ENCODE measurements at regions not wholly inside any gene's neighbourhood (a gene's known extent, or its start where the extent isn't known, plus 50 kb on each side); places are given as distances from the start of the nearest gene placed in this dataset.

DNA sequence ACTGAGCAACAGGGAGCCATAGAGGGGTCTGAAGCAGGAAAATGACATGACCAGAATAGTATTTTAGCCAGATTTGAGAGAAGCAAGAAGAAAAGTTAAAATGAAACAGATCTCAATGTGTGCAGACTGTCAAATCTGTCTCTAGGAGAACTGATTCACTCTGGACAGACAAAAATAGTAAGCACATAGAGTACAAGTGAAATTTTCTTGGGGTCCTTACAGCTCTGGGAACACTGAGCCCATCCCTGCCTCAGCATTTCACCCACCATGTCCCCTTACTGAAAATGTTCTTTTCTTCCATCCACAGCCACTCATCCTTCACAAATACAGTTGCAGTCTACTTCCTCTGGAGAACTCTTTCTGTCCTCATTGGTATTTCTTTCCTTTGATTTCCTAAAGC is 359.2 kb downstream of the MTX2 start:
- Mint-ChIP-seq H3K36me3 (no peaks in the 10 kb centered on the region), H3K27ac (no peak overlapping the region), H3K9me3 (no peaks in the 10 kb centered on the region), H3K4me1 (no peaks in the 10 kb centered on the region), H3K4me3 (no peak overlapping the region)
- DNase-seq (ENCODE audit: low spot score in 2 of 2) (no peak), ATAC-seq (no peak)

DNA sequence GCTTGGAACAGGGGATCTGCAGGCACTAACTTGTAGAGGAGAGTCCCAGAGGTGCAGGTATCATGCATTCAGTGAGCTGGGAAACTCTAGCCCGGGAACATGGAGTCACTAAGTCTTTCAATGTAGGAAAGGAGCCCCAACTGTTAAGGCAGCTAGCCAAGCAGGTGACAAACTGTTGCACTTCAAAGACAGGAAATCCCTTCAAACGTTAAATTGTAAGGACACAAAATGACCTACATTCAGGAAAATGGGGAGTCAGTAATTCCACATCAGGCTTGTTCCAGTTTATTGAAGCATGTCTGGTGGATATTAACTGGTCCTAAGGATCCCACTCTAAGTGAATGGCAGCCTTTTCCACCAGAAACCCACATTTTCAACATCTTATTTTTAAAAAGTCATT is 364.5 kb downstream of the MTX2 start:
- H3K4me1 Mint-ChIP-seq: no peaks in the 10 kb centered on the region
- no peak for DNase-seq (ENCODE audit: low spot score in 2 of 2)
- no peaks in the 10 kb centered on the region for H3K9me3 Mint-ChIP-seq
- H3K4me3 Mint-ChIP-seq: no peak overlapping the region
- no peak overlapping the region for H3K27ac Mint-ChIP-seq
- no peak for ATAC-seq
- no peaks in the 10 kb centered on the region for H3K36me3 Mint-ChIP-seq

DNA sequence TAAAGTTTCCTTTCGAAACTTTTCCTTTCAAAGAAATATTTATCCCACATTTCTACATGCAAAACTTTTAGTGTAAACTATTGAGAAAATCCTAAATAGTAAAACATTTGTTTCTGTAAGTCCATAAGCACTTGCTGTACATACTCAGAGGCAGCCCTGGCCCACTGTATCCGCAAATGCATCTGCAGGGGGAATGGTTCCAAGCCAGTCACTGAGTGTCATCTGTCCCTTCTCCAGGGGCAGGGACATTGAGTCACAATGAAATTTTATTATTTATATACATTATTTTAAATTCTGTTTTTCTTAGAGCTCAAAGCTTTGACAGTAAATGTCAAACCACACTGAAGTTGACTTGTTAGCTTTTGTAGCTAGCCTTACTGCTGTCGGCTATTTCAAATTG is 367.2 kb downstream of the MTX2 start:
- DNase-seq (ENCODE audit: low spot score in 2 of 2) (no peak), ATAC-seq (no peak)
- Mint-ChIP-seq H3K4me3 (no peak overlapping the region), H3K9me3 (no peaks in the 10 kb centered on the region), H3K4me1 (no peaks in the 10 kb centered on the region), H3K36me3 (no peaks in the 10 kb centered on the region), H3K27ac (no peak overlapping the region)

DNA sequence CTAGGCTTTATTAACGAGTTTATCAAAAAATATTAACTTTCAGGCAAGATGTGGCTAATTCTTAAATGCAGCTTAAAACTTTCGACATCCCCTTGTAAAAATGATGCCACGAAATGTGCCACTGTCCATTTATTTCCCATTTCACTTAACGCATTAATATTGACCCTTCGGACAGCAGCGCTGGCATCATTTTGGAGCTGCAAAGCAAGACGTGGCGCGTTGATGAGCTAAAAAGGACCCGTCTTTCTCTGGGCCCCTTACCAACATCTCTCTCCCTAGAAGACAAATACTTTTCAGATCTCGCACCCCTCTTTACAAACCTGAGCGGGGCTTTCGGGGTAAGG is 367.9 kb downstream of the MTX2 start:
- DNase-seq (ENCODE audit: low spot score in 2 of 2) (no peak), ATAC-seq (no peak)
- no peaks in the 10 kb centered on the region for H3K4me1 Mint-ChIP-seq
- H3K4me3 Mint-ChIP-seq: peak overlapping the region; percentile 31
- H3K27ac Mint-ChIP-seq: no peak overlapping the region
- H3K9me3 Mint-ChIP-seq: no peaks in the 10 kb centered on the region
- H3K36me3 Mint-ChIP-seq: no peaks in the 10 kb centered on the region

DNA sequence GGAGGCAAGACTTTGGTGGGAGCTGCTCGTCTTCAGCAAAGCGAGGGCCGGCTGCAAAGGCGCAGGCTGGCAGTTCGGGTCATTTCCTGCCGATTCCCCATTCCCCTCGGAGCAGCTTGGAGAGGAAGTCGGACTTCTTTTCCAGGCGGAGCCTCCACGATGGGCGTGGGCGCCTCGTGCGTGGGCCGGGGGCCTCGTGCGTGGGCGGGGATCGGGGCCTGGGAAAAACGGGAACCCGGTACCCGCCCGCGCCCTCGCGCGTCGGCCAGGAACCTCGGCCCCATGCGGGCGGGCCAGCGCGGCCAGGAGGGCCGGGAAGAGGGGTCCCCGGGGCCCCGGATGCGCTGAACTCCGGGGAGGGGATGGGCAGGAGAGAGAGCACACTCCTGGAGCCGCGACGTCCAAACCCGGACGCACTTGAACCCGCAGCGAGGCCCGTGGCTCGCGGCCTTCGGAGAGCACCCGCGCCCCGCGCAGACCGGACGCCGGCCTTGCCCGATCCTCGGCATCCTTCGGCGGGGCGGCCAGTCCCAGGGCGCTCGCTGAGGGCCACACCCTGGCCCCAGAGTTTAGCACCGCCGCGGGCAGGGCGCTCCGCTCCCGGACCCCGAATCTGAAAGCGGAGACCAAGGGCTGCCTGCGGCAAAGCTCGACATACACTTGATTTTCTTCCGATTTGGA is 368.4 kb downstream of the MTX2 start:
- peak; percentile 5 to 53 for DNase-seq (ENCODE audit: low spot score in 2 of 2)
- H3K4me3 Mint-ChIP-seq: peak overlapping the region; percentile 31
- H3K27ac Mint-ChIP-seq: no peak overlapping the region
- H3K4me1 Mint-ChIP-seq: no peaks in the 10 kb centered on the region
- ATAC-seq: peak; percentile 55
- no peaks in the 10 kb centered on the region for H3K9me3 Mint-ChIP-seq
- no peaks in the 10 kb centered on the region for H3K36me3 Mint-ChIP-seq

DNA sequence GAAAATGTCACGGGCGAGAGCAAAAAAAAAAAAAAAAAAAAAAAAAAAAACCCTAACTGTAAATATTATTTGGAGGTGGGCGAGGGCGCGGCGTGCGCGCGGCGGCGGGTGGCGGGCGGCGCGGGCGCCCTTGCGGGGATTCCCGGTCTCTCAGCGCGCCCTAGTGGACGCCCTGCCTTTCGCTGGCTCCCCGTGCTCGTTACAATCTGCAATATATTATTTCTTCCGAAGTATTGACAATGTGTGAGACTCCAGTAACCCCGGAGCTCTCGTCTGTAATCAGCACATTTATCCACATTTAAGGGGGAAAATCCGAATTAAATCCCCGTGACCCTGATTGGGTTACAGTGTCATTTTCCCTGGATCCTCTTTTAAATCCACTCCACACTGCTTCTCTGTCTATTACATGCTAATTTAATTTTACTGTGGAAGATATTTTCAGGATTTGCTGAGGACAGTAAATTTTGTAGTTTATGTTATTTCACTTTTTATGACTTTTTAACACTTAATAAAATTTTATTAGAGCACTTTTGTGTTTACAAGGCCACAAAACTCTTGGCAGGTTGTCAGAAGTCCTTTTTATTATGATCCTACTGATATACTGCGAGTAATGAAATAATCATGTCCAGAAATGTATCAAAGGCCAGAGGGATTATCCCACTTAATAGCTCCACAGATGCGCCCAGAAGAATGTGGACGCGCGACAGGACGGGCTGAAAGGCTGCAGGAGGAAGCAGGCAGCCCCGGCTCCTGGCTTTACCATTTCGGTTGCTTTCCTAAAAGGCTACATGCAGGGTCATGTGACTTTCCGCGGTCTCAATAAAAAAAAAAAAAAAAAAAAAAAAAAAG is 369.1 kb downstream of the MTX2 start:
- H3K4me1 Mint-ChIP-seq: no peaks in the 10 kb centered on the region
- H3K27ac Mint-ChIP-seq: no peak overlapping the region
- DNase-seq (ENCODE audit: low spot score in 2 of 2) (peak; percentile 37 to 75), ATAC-seq (peak; percentile 88)
- H3K4me3 Mint-ChIP-seq: peak overlapping the region; percentile 31
- no peaks in the 10 kb centered on the region for H3K36me3 Mint-ChIP-seq
- H3K9me3 Mint-ChIP-seq: no peaks in the 10 kb centered on the region

DNA sequence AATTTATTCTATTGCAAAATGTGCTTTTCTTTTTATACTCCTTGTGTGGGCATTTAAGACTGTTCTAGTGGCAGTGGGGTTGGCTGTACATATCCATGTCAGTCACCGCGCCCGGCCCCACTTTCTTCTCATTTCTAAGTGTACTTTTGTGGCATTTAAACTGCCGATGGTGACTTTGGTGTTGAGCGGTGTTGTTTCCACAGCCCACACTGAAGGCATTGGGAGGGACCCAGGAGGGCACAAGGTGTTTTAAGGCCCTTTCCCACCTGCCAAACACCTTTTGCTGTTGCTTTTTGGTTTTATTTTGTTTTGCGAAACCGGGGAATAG is 369.7 kb downstream of the MTX2 start:
- Mint-ChIP-seq H3K4me1 (no peaks in the 10 kb centered on the region), H3K27ac (no peak overlapping the region), H3K4me3 (no peak overlapping the region), H3K36me3 (no peaks in the 10 kb centered on the region), H3K9me3 (no peaks in the 10 kb centered on the region)
- DNase-seq (ENCODE audit: low spot score in 2 of 2) (no peak), ATAC-seq (no peak)

DNA sequence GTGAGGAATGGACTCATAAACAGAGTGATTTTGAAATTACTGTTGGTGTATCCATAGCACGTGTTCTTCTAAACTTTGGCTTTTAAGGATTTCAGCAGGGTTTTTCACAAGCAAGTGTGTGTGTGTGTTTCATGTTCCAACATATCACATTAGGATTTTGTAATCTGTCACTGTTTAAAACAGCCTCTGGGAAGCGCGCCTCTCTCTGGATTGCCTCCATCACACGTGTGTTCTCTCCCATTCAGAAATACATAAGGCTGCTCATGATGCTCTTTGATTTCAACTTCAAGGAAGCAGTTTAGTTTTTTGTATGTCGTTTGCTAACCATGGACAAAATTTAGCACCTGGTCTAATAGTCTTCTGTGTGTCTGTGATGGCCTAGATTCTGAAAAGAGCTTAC is 370.4 kb downstream of the MTX2 start:
- ATAC-seq (no peak), DNase-seq (ENCODE audit: low spot score in 2 of 2) (no peak)
- Mint-ChIP-seq H3K27ac (no peak overlapping the region), H3K9me3 (no peaks in the 10 kb centered on the region), H3K36me3 (no peaks in the 10 kb centered on the region), H3K4me1 (no peaks in the 10 kb centered on the region), H3K4me3 (no peak overlapping the region)

DNA sequence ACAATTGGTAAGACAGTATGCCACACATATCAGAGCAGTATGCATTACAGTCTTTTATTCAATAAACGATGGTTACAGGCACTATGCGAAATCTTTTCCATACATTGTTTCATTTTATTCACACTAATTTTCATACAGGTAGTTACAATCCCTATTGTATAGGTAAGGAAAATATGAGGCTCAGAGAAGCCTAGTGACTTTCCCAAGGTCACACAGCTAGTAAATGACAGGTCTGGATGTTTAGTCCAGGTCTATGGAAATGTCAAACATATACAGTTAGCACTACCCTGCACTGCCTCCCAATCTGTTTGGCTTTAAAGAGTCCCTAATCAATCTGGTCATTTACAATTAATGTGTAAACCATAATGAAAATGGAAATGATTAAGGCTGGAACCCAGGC is 372.2 kb downstream of the MTX2 start:
- no peaks in the 10 kb centered on the region for H3K9me3 Mint-ChIP-seq
- no peak overlapping the region for H3K27ac Mint-ChIP-seq
- ATAC-seq (no peak), DNase-seq (ENCODE audit: low spot score in 2 of 2) (no peak)
- no peaks in the 10 kb centered on the region for H3K4me1 Mint-ChIP-seq
- no peaks in the 10 kb centered on the region for H3K36me3 Mint-ChIP-seq
- no peak overlapping the region for H3K4me3 Mint-ChIP-seq

DNA sequence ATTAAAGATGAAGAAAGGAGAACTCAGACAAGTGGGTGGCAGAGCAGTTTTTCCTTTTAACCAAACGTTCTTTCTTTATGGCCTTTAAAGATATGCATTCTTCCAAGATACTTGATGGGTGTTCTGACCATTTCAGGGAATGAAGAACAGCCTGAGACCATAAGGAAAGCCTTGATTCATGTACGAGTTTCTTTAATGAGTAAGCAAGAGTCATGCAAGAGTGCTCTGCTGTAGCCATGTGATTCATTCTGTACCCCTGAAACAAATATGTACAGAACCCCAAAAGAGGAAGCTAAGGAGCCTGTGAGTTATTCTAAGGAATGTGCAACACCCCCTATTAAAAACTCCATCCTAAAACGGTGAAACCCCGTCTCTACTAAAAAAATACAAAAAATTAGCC is 372.8 kb downstream of the MTX2 start:
- no peak overlapping the region for H3K4me3 Mint-ChIP-seq
- no peaks in the 10 kb centered on the region for H3K9me3 Mint-ChIP-seq
- ATAC-seq (no peak), DNase-seq (ENCODE audit: low spot score in 2 of 2) (no peak)
- H3K4me1 Mint-ChIP-seq: no peaks in the 10 kb centered on the region
- H3K36me3 Mint-ChIP-seq: no peaks in the 10 kb centered on the region
- no peak overlapping the region for H3K27ac Mint-ChIP-seq

DNA sequence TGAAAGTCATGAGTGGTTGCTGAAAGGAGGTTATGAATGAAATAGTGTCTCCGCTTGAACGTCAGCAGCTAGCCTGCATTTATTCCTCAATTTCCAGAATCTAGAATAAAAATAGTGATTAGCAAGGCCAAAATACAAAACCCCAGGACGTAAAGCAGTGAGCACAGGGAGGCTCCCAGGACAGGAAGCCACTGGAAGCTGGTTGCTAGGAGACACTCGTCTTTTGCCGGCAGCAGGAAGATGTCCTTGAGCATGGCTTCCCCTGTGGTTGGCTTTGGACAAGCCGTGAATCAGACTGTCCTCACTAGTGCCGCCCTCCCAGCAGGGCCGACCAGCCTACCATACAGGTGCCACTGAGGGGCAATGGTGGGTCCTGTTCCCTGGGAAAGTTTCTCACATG is 374.4 kb downstream of the MTX2 start:
- H3K4me3 Mint-ChIP-seq: no peak overlapping the region
- no peaks in the 10 kb centered on the region for H3K36me3 Mint-ChIP-seq
- H3K4me1 Mint-ChIP-seq: no peaks in the 10 kb centered on the region
- H3K27ac Mint-ChIP-seq: no peak overlapping the region
- no peak for DNase-seq (ENCODE audit: low spot score in 2 of 2)
- peak; percentile 31 for ATAC-seq
- H3K9me3 Mint-ChIP-seq: no peaks in the 10 kb centered on the region

DNA sequence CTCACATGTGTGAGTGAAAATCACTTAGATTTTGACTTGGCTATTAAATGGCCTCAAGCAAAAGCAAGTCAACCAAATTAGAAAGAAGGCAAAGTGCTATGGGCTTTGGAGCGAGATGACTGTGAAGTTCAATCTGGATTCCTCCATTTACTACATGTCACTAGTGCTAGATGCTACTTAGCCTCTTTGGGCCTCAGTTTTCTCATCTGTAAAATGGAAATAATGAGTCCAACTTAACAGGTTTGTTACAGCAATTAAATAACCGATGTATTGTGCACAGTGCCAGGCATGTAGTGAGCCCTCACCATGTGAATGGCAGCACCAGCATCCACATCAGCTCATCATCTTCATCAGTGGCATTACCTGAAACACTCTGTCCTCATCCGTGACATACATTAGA is 376.3 kb downstream of the MTX2 start:
- Mint-ChIP-seq H3K9me3 (no peaks in the 10 kb centered on the region), H3K4me1 (no peaks in the 10 kb centered on the region), H3K27ac (no peak overlapping the region), H3K4me3 (no peak overlapping the region), H3K36me3 (no peaks in the 10 kb centered on the region)
- no peak for DNase-seq (ENCODE audit: low spot score in 2 of 2)
- no peak for ATAC-seq

DNA sequence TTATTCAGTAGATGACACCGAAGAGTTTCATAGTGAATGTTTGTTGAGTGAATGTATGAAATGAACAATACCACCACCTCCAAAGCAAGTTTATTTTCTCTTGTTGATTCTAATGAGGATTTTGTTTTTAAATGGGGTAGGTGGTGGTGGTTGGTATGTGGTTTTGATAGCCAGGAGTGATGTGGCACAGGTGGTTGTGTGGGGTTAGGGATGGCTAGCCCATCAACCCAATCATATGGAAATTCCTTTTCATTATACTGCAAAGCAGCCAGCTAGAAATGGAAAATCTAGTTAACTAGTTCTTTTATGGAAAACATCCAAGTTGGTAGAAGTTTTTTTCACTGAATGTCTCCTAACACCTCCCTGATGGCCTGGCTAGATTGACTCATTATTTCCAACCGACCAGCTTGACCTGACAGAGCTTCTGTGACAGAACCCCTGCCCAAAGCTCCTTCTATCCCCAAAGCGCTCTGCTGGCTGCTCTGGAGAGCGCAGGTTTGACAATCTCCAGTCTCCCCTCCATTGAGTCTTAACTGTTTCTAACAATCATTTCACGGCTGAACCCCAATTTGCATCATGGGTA is 376.9 kb downstream of the MTX2 start:
- H3K27ac Mint-ChIP-seq: no peak overlapping the region
- DNase-seq (ENCODE audit: low spot score in 2 of 2) (no peak), ATAC-seq (no peak)
- H3K4me1 Mint-ChIP-seq: no peaks in the 10 kb centered on the region
- no peak overlapping the region for H3K4me3 Mint-ChIP-seq
- H3K9me3 Mint-ChIP-seq: no peaks in the 10 kb centered on the region
- no peaks in the 10 kb centered on the region for H3K36me3 Mint-ChIP-seq

DNA sequence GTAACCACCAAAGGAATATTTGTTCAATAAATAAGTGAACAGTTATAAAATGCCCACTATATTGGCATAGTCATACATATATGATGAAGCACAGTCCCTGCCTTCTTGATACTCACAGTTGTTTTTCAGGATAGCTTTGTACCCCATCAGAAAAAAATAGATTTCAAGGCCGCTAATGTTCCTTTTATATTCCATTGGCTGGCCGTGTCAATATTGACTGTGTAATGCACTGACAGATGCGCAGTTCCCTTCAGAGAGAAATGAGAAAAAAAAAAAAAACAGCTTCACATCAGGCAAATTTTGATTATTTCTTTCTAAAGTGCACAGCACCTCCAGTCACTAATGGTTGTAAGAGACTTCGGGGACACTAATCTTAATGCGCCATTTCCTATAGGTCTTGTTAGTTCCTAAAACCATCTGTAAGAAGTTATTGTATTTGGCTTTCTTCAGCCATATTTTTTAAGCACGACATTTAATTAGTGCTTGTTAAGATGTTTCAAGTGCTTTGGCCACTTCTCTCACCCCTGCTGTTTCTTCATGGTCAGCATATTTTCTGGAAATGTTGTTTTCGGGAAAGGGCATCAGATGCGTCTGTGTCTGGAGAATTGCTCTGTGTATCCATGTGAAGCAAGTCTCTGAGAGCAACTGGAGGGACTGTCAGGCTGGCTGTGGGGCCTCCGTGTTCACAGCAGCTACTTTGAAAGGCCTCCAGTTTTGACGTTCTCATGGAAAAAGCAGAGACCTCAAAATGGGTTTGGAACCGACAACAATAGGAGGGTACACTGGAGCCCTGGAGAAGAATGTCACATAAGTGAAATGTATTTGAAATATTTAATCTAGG is 378.3 kb downstream of the MTX2 start:
- no peaks in the 10 kb centered on the region for H3K9me3 Mint-ChIP-seq
- ATAC-seq: no peak
- peaks cover 2% of the 10 kb centered on the region for H3K4me1 Mint-ChIP-seq

DNA sequence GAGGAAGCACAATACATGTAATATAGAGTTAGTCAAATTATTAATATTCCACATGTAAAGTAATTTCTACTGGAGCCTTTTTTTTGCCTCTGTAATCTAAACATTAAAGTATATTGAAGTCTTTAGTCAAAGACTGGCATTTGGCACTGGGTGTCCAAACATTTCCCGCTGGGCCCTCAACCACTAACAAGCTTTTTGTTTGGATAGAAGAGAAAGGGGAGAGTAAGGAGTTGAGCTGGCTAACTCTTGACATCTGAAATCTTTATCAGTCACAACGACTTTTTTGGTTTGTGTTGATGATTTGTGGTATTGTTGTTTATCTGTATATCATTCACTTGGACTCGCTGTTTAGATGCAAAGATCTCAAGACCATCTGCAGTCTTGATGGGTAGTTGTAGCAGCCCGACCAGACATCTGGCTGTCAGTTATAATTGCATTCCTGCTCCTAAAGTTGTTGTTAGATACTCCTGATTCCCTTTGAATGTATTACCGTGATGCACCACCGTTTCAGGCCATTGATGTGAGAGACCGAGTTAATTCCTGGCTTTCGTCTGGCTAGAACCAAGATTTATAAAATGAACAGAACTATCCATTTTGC is 379.6 kb downstream of the MTX2 start:
- Mint-ChIP-seq H3K4me3 (no peak overlapping the region), H3K27ac (no peak overlapping the region), H3K9me3 (no peaks in the 10 kb centered on the region), H3K4me1 (peaks cover 11% of the 10 kb centered on the region), H3K36me3 (no peaks in the 10 kb centered on the region)
- ATAC-seq (no peak), DNase-seq (ENCODE audit: low spot score in 2 of 2) (no peak)

More for the DNA sequence above, 378.3 kb downstream of the MTX2 start:
- H3K36me3 Mint-ChIP-seq: no peaks in the 10 kb centered on the region
- H3K4me3 Mint-ChIP-seq: no peak overlapping the region
- DNase-seq (ENCODE audit: low spot score in 2 of 2): no peak
- H3K27ac Mint-ChIP-seq: no peak overlapping the region

Data from stimulated activated effector memory CD8-positive, alpha-beta T cell treated with anti-CD3 and anti-CD28 coated beads, Interleukin-12 subunit alpha, Interleukin-12 subunit beta, amount 100 ng/mL, for 72 hours (primary cell).